Tibial nerve (tissue), 4 donors: ENCODE measurements at regions not wholly inside any gene's neighbourhood (a gene's known extent, or its start where the extent isn't known, plus 50 kb on each side); places are given as distances from the start of the nearest gene placed in this dataset.

Source experiments
- DNase-seq, 2 donors: peaks; one replicate each; pipeline ENCODE4 v3.0.0-alpha.2; 2019; ENCODE audit warnings: low spot score in 2 of 2
- H3K27ac ChIP-seq, 4 donors: fragments of 200-600 bp; sonication (generic) in 3 of 4; one replicate each; pipeline ENCODE4 v1.5.1; 2017 to 2019; ENCODE audit warnings: mild to moderate bottlenecking in 1 of 4
- H3K27me3 ChIP-seq, 2 donors: fragments of 200-600 bp; sonication (generic) in 1 of 2; one replicate each; pipeline versions ENCODE4 v1.5.1 to v1.6.0; 2017 to 2019
- H3K36me3 ChIP-seq, 3 donors: fragments of 200-600 bp; sonication (generic); one replicate each; pipeline ENCODE4 v1.5.1; 2018 to 2019
- H3K4me1 ChIP-seq, 4 donors: fragments of 200-600 bp; sonication (generic) in 3 of 4; one replicate each; pipeline ENCODE4 v1.5.1; 2017 to 2019
- H3K4me3 ChIP-seq, 4 donors: fragments of 200-600 bp; sonication (generic) in 3 of 4; one replicate each; pipeline ENCODE4 v1.5.1; 2017 to 2019; ENCODE audit warnings: mild to moderate bottlenecking in 1 of 4, moderate library complexity in 1 of 4
- H3K9me3 ChIP-seq, 4 donors: fragments of 200-600 bp; sonication (generic) in 3 of 4; one replicate each; pipeline ENCODE4 v1.5.1; 2017 to 2019
- CTCF ChIP-seq, 5 experiments: fragments of 200-600 bp in 3 of 5; fragments of 450-650 bp in 2 of 5; sonication (generic) in 3 of 5; IDR thresholded peaks; one replicate each; pipeline ENCODE4 v1.5.1; 2016 to 2019; ENCODE audit warnings: antibody characterized with exemption in 5 of 5, mild to moderate bottlenecking in 3 of 5, moderate library complexity in 2 of 5
- EP300 ChIP-seq, 2 donors: sonication (generic); formaldehyde crosslinking; IDR thresholded peaks; one replicate each; pipeline ENCODE4 v1.6.1; 2017; ENCODE audit warnings: antibody characterized with exemption in 2 of 2, mild to moderate bottlenecking in 1 of 2
- POLR2A ChIP-seq, 2 donors: fragments of 450-650 bp; IDR thresholded peaks; one replicate each; pipeline ENCODE4 v1.6.1; 2017; ENCODE audit warnings: antibody characterized with exemption in 2 of 2, mild to moderate bottlenecking in 2 of 2, moderate library complexity in 2 of 2
- WGBS, 2 donors: methylation state at CpG; one replicate each; pipeline ENCODE4 v1.1.5; 2018; 5-methylcytosine and 5-hydroxymethylcytosine counted together

DNA sequence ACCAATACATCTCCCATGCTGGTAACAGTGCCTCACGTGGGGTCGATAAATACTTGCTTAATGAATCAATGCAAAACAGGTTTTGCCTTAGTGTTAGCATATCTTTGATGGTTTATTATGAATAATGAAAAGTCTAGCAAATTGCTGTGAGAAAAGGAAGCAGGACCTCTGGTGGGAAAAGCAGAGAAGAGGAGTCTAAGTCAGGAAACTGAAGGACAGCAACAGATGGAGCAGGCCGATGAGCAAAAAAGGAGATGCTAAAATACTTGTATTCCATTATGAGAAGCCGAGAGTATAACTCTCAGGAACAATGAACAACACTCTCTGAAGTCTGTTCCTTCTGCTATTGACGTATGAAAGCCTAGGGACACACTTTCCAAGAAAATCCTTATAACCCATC lies 555.2 kb upstream of the KLHL29 start:
- H3K4me1 ChIP-seq = no peaks in the 10 kb centered on the region
- H3K27ac ChIP-seq = no peak overlapping the region
- WGBS, 2 donors = 80 to 81% methylated on average over 5 of the region's 5 CpGs
- TF ChIP-seq POLR2A (IDR thresholded peaks at IDR 0.05) (no peak), CTCF (IDR thresholded peaks at IDR 0.05) (no peak), EP300 (IDR thresholded peaks at IDR 0.05) (no peak)
- no peak overlapping the region for H3K4me3 ChIP-seq
- H3K27me3 ChIP-seq = no peaks in the 10 kb centered on the region
- H3K36me3 ChIP-seq = no peaks in the 10 kb centered on the region
- no peak for DNase-seq
- no peaks in the 10 kb centered on the region for H3K9me3 ChIP-seq

- H3K27me3 ChIP-seq = no peaks in the 10 kb centered on the region
- no peaks in the 10 kb centered on the region for H3K36me3 ChIP-seq
- H3K27ac ChIP-seq = no peak overlapping the region
- no peak for DNase-seq
- no peaks in the 10 kb centered on the region for H3K9me3 ChIP-seq
- no peaks in the 10 kb centered on the region for H3K4me1 ChIP-seq
- no peak for TF ChIP-seq EP300 (IDR thresholded peaks at IDR 0.05)
- no peak for TF ChIP-seq POLR2A (IDR thresholded peaks at IDR 0.05)
- TF ChIP-seq CTCF (IDR thresholded peaks at IDR 0.05) = no peak
- WGBS, 2 donors = 85 to 96% methylated on average over 2 of the region's 2 CpGs
- H3K4me3 ChIP-seq = no peak overlapping the region
These were observed 552.8 kb upstream of the KLHL29 start for GRCh38 chr2:22832196-22832595.

- no peak for TF ChIP-seq EP300 (IDR thresholded peaks at IDR 0.05)
- TF ChIP-seq CTCF (IDR thresholded peaks at IDR 0.05) = no peak
- TF ChIP-seq POLR2A (IDR thresholded peaks at IDR 0.05) = no peak
- Histone ChIP-seq H3K36me3 (no peaks in the 10 kb centered on the region), H3K27me3 (no peaks in the 10 kb centered on the region), H3K9me3 (no peaks in the 10 kb centered on the region), H3K4me3 (no peak overlapping the region), H3K27ac (no peak overlapping the region), H3K4me1 (peaks cover 0 to 3% (median 0%) of the 10 kb centered on the region in 4 donors)
- no peak for DNase-seq
These were observed 546.5 kb upstream of the KLHL29 start for GRCh38 chr2:22838461-22838860.

GRCh38 chr2:22842205-22842869 lies 542.6 kb upstream of the KLHL29 start:
- WGBS, 2 donors = 63 to 68% methylated on average over 5 of the region's 5 CpGs
- DNase-seq = no peak
- Histone ChIP-seq H3K4me1 (peaks cover 0 to 13% (median 3%) of the 10 kb centered on the region in 4 donors), H3K27me3 (no peaks in the 10 kb centered on the region), H3K36me3 (no peaks in the 10 kb centered on the region), H3K27ac (peak overlapping the region in 2 of 4 donors; percentile 28 to 73), H3K4me3 (no peak overlapping the region), H3K9me3 (no peaks in the 10 kb centered on the region)
- TF ChIP-seq CTCF (IDR thresholded peaks at IDR 0.05) (no peak), POLR2A (IDR thresholded peaks at IDR 0.05) (no peak), EP300 (IDR thresholded peaks at IDR 0.05) (no peak)

- DNase-seq = no peak
- Histone ChIP-seq H3K4me1 (peaks cover 0 to 13% (median 3%) of the 10 kb centered on the region in 4 donors), H3K9me3 (no peaks in the 10 kb centered on the region), H3K4me3 (no peak overlapping the region), H3K36me3 (no peaks in the 10 kb centered on the region), H3K27me3 (no peaks in the 10 kb centered on the region), H3K27ac (peak overlapping the region in 3 of 4 donors; percentile 8 to 73 (median 58))
- WGBS, 2 donors = 6 to 14% methylated on average over 1 of the region's 1 CpG
- TF ChIP-seq POLR2A (IDR thresholded peaks at IDR 0.05) (no peak), EP300 (IDR thresholded peaks at IDR 0.05) (peak; percentile 53 to 72), CTCF (IDR thresholded peaks at IDR 0.05) (no peak)
These were observed 541.0 kb upstream of the KLHL29 start for GRCh38 chr2:22843919-22844537.
